ENCODE measurements at regions not wholly inside any gene's neighbourhood (a gene's known extent, or its start where the extent isn't known, plus 50 kb on each side); places are given as distances from the start of the nearest gene placed in this dataset.

- DNase-seq (ENCODE audit: low spot score), result no peak
Observed at GRCh38 chr1:208639382-208639781, 395.2 kb upstream of the PLXNA2 start.

- DNase-seq (ENCODE audit: low spot score), result no peak
Observed at GRCh38 chr1:208640295-208640694, 396.1 kb upstream of the PLXNA2 start.

- no peak for DNase-seq (ENCODE audit: low spot score)
Observed at GRCh38 chr1:208641579-208642280, 397.5 kb upstream of the PLXNA2 start.

GRCh38 chr1:208643005-208643597 lies 398.9 kb upstream of the PLXNA2 start:
- DNase-seq (ENCODE audit: low spot score), result no peak

GRCh38 chr1:208644401-208645160 lies 400.4 kb upstream of the PLXNA2 start:
- no peak for DNase-seq (ENCODE audit: low spot score)

- no peak for DNase-seq (ENCODE audit: low spot score)
Observed at GRCh38 chr1:208646431-208646830, 402.2 kb upstream of the PLXNA2 start.

GRCh38 chr1:208648146-208648545 lies 404.0 kb upstream of the PLXNA2 start:
- no peak for DNase-seq (ENCODE audit: low spot score)

- peak; percentile 39 for DNase-seq (ENCODE audit: low spot score)
Observed at GRCh38 chr1:208652296-208653160, 408.3 kb upstream of the PLXNA2 start.

- no peak for DNase-seq (ENCODE audit: low spot score)
Observed at GRCh38 chr1:208653426-208653825, 409.2 kb upstream of the PLXNA2 start.

GRCh38 chr1:208654241-208654640 lies 410.1 kb upstream of the PLXNA2 start:
- no peak for DNase-seq (ENCODE audit: low spot score)

- DNase-seq (ENCODE audit: low spot score), result no peak
Observed at GRCh38 chr1:208665936-208666335, 421.8 kb upstream of the PLXNA2 start.

- no peak for DNase-seq (ENCODE audit: low spot score)
Observed at GRCh38 chr1:208668991-208669390, 424.8 kb upstream of the PLXNA2 start.

- no peak for DNase-seq (ENCODE audit: low spot score)
Observed at GRCh38 chr1:208670778-208671177, 426.6 kb upstream of the PLXNA2 start.

GRCh38 chr1:208681878-208682663 lies 437.9 kb upstream of the PLXNA2 start:
- no peak for DNase-seq (ENCODE audit: low spot score)

- no peak for DNase-seq (ENCODE audit: low spot score)
Observed at GRCh38 chr1:208682664-208683013, 438.5 kb upstream of the PLXNA2 start.

- DNase-seq (ENCODE audit: low spot score), result no peak
Observed at GRCh38 chr1:208683141-208683540, 439.0 kb upstream of the PLXNA2 start.

- no peak for DNase-seq (ENCODE audit: low spot score)
Observed at GRCh38 chr1:208684192-208684591, 440.0 kb upstream of the PLXNA2 start.

GRCh38 chr1:208686592-208686991 lies 442.4 kb upstream of the PLXNA2 start:
- DNase-seq (ENCODE audit: low spot score), result no peak

- no peak for DNase-seq (ENCODE audit: low spot score)
Observed at GRCh38 chr1:208688656-208689315, 444.6 kb upstream of the PLXNA2 start.

GRCh38 chr1:208691012-208691411 lies 446.8 kb upstream of the PLXNA2 start:
- no peak for DNase-seq (ENCODE audit: low spot score)

- DNase-seq (ENCODE audit: low spot score), result no peak
Observed at GRCh38 chr1:208709981-208710380, 465.8 kb upstream of the PLXNA2 start.
